UCSD-AML1 (cell line): ENCODE measurements at regions not wholly inside any gene's neighbourhood (a gene's known extent, or its start where the extent isn't known, plus 50 kb on each side); places are given as distances from the start of the nearest gene placed in this dataset.
A peak's percentile ranks its signal among the peaks of the same experiment; 100 is the strongest.

ENCODE experiments used
- DNase-seq: peaks from one replicate; lab custom pipeline; 2025; ENCODE audit not compliant: unreplicated experiment; lab: John Stamatoyannopoulos, UW

GRCh38 chr3:59308684-59309083, 258.9 kb upstream of the CFAP20DC start:
- no peak for DNase-seq

DNA sequence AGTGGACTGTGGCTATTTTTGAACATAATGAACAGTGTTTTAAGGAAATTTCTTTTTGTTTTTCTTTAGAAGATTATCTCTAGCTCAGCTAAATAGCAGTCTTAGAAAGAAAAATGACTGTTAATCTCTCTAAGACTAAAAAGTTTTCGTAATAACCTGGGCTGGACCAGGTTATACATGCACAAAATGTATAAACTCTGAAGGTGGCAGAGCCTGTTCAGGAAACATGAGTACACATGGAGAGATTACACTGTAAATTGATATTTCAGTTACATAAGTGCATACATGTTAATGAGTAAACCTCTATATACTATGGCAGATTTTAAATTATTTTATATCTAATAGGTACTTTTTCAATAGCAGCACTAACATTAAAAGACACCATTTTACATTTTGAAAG, 258.2 kb upstream of the CFAP20DC start:
- DNase-seq: no peak

DNA sequence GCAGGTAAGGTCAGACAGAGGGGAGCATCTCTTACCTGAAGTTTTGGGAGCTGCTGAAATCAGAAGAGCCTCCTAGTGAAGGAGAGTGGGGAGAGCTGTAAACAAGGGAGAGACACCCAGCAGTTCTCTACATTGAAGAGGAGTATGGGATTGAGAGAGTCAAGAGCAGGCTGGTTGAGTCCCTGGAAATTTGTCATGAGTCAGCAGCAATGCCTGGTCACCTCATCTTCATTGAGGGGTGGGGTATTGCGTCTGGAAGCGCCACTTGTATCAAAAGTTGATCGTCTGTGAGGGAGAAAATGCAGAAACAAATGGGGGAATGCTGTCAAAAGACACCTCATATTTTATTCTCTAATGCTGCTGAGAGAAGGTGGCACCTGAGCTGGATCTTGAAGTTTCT, 256.6 kb upstream of the CFAP20DC start:
- DNase-seq: no peak

GRCh38 chr3:59304296-59304695, 254.5 kb upstream of the CFAP20DC start:
- no peak for DNase-seq

- DNase-seq: no peak
These were observed 253.6 kb upstream of the CFAP20DC start for GRCh38 chr3:59303452-59303851.

DNA sequence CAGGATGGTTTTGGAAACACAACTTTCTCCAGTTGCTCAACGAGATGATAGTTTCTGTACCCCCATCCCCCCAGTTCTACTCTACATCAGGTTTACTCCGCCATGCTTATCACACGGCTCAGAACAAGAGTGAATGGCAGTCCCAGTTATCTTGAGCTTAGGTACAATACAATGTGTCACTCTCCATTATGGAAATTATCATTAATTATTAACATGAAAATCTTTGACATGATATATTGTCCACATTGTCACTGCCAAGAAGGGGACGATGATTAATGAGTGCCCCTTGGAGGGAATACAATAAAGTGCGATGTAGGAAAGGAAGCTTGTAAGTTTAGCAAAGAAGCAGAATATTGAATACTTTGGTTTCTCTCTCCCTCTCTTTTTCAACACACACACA, 252.6 kb upstream of the CFAP20DC start:
- no peak for DNase-seq

- DNase-seq: peak; percentile 15
These were observed 250.9 kb upstream of the CFAP20DC start for GRCh38 chr3:59300733-59301132.

GRCh38 chr3:59299561-59299960, 249.7 kb upstream of the CFAP20DC start:
- no peak for DNase-seq

DNA sequence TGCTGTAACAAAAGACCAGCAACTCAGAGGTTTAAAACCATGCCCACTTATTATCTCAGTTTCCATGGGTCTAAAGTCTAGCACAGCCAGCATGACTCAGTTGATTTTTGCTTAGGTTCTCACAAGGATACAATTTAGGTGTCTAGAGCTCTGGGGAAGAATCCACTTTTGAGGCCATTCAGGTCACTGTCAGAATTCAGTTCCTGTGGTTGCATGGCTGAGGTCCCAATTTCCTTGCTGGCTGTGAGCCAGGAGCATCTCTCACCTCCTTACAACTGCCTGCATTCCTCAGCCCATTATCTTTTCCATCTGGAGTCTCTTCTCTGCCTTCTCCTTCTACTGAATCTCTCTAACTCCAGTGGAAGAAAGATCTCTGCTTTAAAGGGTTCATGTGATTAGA, 240.5 kb upstream of the CFAP20DC start:
- DNase-seq: no peak

DNA sequence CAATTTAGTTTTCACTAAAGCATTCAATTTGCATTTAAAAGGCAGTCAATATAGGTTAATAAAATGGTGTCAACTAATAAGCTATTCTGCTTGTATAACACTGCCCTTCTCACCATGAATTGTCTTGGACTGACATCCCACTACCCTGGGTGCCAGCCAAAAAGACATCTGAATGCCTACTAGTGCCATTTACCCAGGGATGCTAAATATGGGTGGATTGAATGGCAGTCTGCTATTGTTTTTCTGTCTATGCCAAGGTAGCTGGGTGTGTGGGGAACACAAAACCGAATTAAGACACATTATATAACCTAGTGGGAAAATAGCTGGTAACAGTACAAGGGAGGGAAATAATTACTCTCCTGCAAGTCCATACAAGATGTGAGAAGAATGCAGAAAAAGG, 240.0 kb upstream of the CFAP20DC start:
- DNase-seq: no peak

DNA sequence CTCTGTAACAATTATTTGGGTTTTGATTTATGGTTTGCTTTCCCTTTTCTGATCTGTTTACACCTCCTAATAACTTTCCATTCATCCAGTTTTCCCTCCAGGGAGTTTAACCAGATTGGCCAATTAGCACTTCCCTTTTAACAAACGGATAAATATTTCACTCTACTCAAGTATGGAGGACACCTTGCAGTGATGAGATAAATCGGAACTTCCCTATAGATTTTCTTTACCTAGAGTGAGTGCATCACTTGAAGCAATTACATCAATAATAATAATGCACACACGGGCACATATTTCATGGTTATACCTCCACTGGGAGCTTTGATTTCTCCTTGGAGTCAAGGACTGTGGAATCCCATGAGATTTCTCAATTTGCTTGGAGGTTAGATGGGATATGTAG, 239.1 kb upstream of the CFAP20DC start:
- no peak for DNase-seq

- DNase-seq: peak; percentile 13
These were observed 237.1 kb upstream of the CFAP20DC start for GRCh38 chr3:59286791-59287531.

GRCh38 chr3:59285560-59285959, 235.7 kb upstream of the CFAP20DC start:
- no peak for DNase-seq

DNA sequence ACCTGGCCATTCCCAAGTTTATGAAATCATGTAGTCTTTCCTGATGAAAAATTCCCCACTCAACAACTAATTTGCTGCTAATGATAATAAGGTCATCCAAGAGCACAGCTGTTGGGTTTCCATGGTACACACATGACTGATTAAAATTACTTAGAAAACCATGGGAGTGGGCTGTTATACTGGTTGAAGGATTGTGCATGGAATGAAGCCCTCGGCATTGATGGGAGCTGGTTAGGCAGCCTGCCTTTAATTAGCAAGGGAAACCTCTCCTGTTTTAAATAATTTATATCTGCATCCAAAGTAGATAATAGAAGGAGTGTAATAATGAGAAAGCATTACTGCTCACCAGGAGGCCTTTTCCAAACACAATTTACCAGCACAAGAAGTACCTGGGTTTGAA, 235.1 kb upstream of the CFAP20DC start:
- no peak for DNase-seq

- DNase-seq: no peak
These were observed 230.3 kb upstream of the CFAP20DC start for GRCh38 chr3:59280113-59280512.

DNA sequence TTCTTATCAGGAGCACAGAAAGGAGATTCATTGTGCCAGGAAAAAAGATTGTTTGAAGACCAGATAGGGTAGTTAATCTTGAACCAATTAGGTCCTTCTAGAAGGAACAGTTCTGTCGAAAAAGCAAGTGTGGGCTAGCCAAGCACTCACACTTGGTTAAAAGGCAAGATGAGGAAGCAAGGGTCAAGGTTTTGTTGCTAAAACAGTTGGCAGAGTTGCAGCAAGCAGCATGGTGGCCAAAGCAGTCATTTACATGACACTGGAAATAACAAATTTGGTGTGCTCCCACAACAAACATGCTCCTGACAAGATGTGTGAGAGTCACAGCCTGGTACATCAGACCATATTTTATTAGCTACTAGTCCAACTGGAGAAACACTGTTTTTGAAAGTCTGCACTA, 228.0 kb upstream of the CFAP20DC start:
- DNase-seq: no peak

DNA sequence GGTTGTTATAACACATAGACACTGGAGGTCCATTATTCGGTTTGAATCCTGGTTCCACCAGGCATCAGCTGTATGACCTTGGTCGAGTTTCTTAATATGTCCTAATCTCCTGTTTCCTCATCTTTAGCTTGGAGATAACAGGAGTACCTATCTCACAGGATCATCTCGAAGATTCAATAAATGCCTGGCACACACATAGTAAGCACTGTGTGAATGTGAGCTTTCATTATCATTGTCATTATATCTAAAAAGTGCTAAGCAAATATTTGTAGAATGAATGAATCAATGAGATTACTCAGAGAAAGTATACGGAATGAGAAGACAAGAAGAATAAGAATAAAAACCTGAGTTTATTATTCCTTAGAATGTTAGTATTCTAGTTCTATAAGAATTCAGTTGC, 227.4 kb upstream of the CFAP20DC start:
- no peak for DNase-seq

- DNase-seq: no peak
These were observed 224.2 kb upstream of the CFAP20DC start for GRCh38 chr3:59273976-59274375.

DNA sequence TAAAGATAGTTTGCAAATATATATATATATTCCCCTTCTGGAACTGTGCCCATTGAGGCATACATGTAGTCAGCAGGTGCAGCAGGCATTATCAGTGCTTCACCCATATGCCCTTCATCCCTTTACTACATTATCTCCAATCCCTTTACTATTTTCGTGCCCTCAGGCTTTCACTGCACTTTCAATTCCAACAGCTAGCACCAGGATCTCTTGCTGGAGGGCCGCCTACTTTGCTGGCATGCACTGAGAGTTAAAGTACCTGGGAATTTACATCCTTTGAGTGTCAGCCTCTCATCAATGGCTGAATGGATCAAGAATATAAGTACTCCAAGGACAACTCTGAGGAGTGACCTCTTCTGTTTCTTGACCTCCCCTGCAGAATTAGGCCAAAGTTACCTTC, 222.1 kb upstream of the CFAP20DC start:
- no peak for DNase-seq

DNA sequence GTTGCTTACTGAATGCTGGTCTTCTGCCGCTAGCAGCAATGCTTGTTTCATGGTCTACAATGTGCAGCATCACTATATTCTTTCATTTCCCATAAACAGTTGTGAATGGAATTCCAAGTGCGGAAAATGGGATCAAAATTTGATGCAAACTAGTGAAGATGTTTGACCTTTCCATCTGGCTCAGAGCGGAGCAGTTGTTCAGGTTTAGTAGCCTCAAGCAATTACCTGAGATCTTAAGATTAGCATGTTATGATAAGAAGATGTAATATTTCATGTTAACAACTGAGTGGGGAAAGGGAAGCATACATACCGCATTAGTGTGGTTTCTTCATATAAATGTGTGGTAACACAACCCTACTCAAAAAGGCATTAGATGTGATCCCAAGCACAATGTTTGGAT, 221.1 kb upstream of the CFAP20DC start:
- no peak for DNase-seq

DNA sequence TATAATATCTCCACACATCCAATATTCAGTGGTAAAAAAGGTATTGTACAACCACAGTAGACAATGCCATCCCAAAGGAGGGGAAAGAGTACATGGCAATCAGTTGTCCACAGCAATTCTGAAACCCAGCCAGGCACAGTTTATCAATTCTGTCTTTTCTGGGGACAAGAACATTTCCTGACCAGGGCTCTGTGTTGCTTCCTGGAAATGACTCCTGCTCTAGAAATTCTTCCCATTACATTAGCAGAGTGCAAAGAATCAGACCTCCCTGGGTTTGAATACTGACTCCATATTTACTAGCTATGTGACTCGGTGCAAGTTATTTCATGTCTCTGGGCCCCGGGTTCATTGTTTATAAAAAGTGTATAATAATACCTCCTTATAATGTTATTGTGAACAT, 220.4 kb upstream of the CFAP20DC start:
- DNase-seq: no peak

- no peak for DNase-seq
These were observed 218.3 kb upstream of the CFAP20DC start for GRCh38 chr3:59268170-59268569.

GRCh38 chr3:59267021-59267420, 217.2 kb upstream of the CFAP20DC start:
- no peak for DNase-seq
